ENCODE measurements at regions not wholly inside any gene's neighbourhood (a gene's known extent, or its start where the extent isn't known, plus 50 kb on each side); places are given as distances from the start of the nearest gene placed in this dataset.

- no peak overlapping the region for H2BK120ac ChIP-seq (ENCODE audit: low read depth, low read length, poor library complexity, severe bottlenecking)
- no peak overlapping the region for H3K18ac ChIP-seq (ENCODE audit: insufficient read length, low read depth, low read length)
- Mint-ChIP-seq H3K4me3 (no peak overlapping the region), H3K27me3 (ENCODE audit: low read depth) (peaks cover 2% of the 10 kb centered on the region; the same call in 1 of the 2 replicates), H3K9me3 (no peaks in the 10 kb centered on the region), H3K36me3 (ENCODE audit: insufficient read depth in 1 of 3, low read depth in 3 of 3) (peaks cover 0 to 3% (median 0%) of the 10 kb centered on the region in 3 experiments; a peak in 3 of 7 replicates), H3K4me1 (peaks cover 32 to 45% of the 10 kb centered on the region in 2 experiments), H3K27ac (no peak overlapping the region; a peak in 1 of 7 replicates)
- no peak overlapping the region for H3K9ac ChIP-seq (ENCODE audit: extremely low read depth, insufficient read length, low read length)
- H3K79me1 ChIP-seq (ENCODE audit: insufficient read depth, low read depth, low read length, poor library complexity, severe bottlenecking), result no peaks in the 10 kb centered on the region
- H2AK5ac ChIP-seq (ENCODE audit: insufficient read length, low read length), result no peak overlapping the region
- H3K14ac ChIP-seq (ENCODE audit: insufficient read depth, low read length), result no peak overlapping the region
- TF ChIP-seq CTCF (conservative IDR thresholded peaks at IDR 0.05), result no peak
- no peak overlapping the region for H2BK20ac ChIP-seq (ENCODE audit: low read depth, low read length, poor library complexity, severe bottlenecking)
- H3K56ac ChIP-seq (ENCODE audit: insufficient read length, low read depth, low read length), result no peak overlapping the region
- H2BK15ac ChIP-seq (ENCODE audit: low read depth, low read length), result no peak overlapping the region
- H3K4me2 ChIP-seq (ENCODE audit: insufficient read depth, insufficient read length, low read length), result no peak overlapping the region
- H3T11ph ChIP-seq (ENCODE audit: low read length), result no peak overlapping the region
- H2AFZ ChIP-seq (ENCODE audit: low read length), result no peak overlapping the region
- H3K79me2 ChIP-seq (ENCODE audit: insufficient read depth, low read length), result no peaks in the 10 kb centered on the region
- no peak overlapping the region for H4K5ac ChIP-seq (ENCODE audit: insufficient read length, low read depth, low read length)
- H3K4me1 ChIP-seq (ENCODE audit: insufficient read depth, low read length), result peaks cover 7% of the 10 kb centered on the region; the same call in 1 of the 2 replicates
- no peak overlapping the region for H3K4ac ChIP-seq (ENCODE audit: low read depth, low read length)
- H4K20me1 ChIP-seq (ENCODE audit: control insufficient read depth, insufficient read depth, insufficient read length), result peaks cover 2% of the 10 kb centered on the region
- no peak overlapping the region for H4K91ac ChIP-seq (ENCODE audit: insufficient read length, low read depth, low read length)
- no peak overlapping the region for H3K27ac ChIP-seq (ENCODE audit: insufficient read length, low read depth, low read length)
- H2BK5ac ChIP-seq (ENCODE audit: insufficient read length, low read length), result no peak overlapping the region
- H3K23me2 ChIP-seq (ENCODE audit: insufficient read length, low read depth, low read length, poor library complexity, severe bottlenecking), result no peaks in the 10 kb centered on the region
- H3K23ac ChIP-seq (ENCODE audit: insufficient read length, low read depth, low read length), result no peak overlapping the region
- no peaks in the 10 kb centered on the region for H3K27me3 ChIP-seq (ENCODE audit: insufficient read depth, low read length)
- no peak overlapping the region for H2BK12ac ChIP-seq (ENCODE audit: insufficient read length, low read depth, low read length)
- H4K8ac ChIP-seq (replicated peaks; ENCODE audit: insufficient read length, low read depth, low read length), result no peak overlapping the region
- H3K9me3 ChIP-seq (ENCODE audit: control insufficient read depth, low read depth, low read length), result no peaks in the 10 kb centered on the region
- DNase-seq, result no peak
Measured at GRCh38 chr7:34222316-34222715, 317.0 kb downstream of the BMPER start.

All from H9 (cell line).